ENCODE measurements at regions not wholly inside any gene's neighbourhood (a gene's known extent, or its start where the extent isn't known, plus 50 kb on each side); places are given as distances from the start of the nearest gene placed in this dataset.

- DNase-seq = no peak
These were observed 76.1 kb upstream of the TMEM33 start for GRCh38 chr4:41859087-41859486.

- DNase-seq = no peak
These were observed 78.0 kb upstream of the TMEM33 start for GRCh38 chr4:41857226-41857641.

GRCh38 chr4:41856797-41857196 is 78.4 kb upstream of the TMEM33 start:
- DNase-seq = no peak

- DNase-seq = no peak
These were observed 81.3 kb upstream of the TMEM33 start for GRCh38 chr4:41853973-41854372.

GRCh38 chr4:41852229-41852628 is 83.0 kb upstream of the TMEM33 start:
- DNase-seq = no peak

GRCh38 chr4:41851621-41852020 is 83.6 kb upstream of the TMEM33 start:
- DNase-seq = no peak

- DNase-seq = no peak
These were observed 90.9 kb upstream of the TMEM33 start for GRCh38 chr4:41844327-41844726.

- DNase-seq = no peak
These were observed 91.7 kb upstream of the PHOX2B start for GRCh38 chr4:41839916-41840854.

- DNase-seq = no peak
These were observed 90.1 kb upstream of the PHOX2B start for GRCh38 chr4:41838590-41838989.

- DNase-seq = no peak
These were observed 86.9 kb upstream of the PHOX2B start for GRCh38 chr4:41835321-41835995.

GRCh38 chr4:41832961-41833360 is 84.4 kb upstream of the PHOX2B start:
- no peak for DNase-seq

- DNase-seq = no peak
These were observed 73.8 kb upstream of the PHOX2B start for GRCh38 chr4:41822325-41822724.

- DNase-seq = no peak
These were observed 71.9 kb upstream of the PHOX2B start for GRCh38 chr4:41820473-41820872.

- no peak for DNase-seq
These were observed 71.1 kb upstream of the PHOX2B start for GRCh38 chr4:41819621-41820020.

- no peak for DNase-seq
These were observed 66.9 kb upstream of the PHOX2B start for GRCh38 chr4:41815473-41815872.

GRCh38 chr4:41814565-41814964 is 66.0 kb upstream of the PHOX2B start:
- DNase-seq = no peak

GRCh38 chr4:41806807-41807206 is 58.3 kb upstream of the PHOX2B start:
- DNase-seq = no peak

GRCh38 chr4:41802590-41802989 is 54.1 kb upstream of the PHOX2B start:
- no peak for DNase-seq

- DNase-seq = no peak
These were observed 50.6 kb upstream of the PHOX2B start for GRCh38 chr4:41799126-41799525.
